NOMO-1 (cell line): ENCODE measurements at regions not wholly inside any gene's neighbourhood (a gene's known extent, or its start where the extent isn't known, plus 50 kb on each side); places are given as distances from the start of the nearest gene placed in this dataset.
A peak's percentile ranks its signal among the peaks of the same experiment; 100 is the strongest.

Experiments
- DNase-seq, 2 experiments: peaks; one replicate each; lab custom pipeline; 2025; ENCODE audit not compliant: unreplicated experiment in 2 of 2; lab: John Stamatoyannopoulos, UW

- DNase-seq, result no peak
Observed at GRCh38 chr6:113351173-113351834, 505.8 kb upstream of the MARCKS start.

- peak in 1 of 2 experiments; percentile 24 for DNase-seq
Observed at GRCh38 chr6:113352029-113352801, 504.9 kb upstream of the MARCKS start.

GRCh38 chr6:113352831-113353230 lies 504.3 kb upstream of the MARCKS start:
- no peak for DNase-seq

GRCh38 chr6:113353392-113353791 lies 503.8 kb upstream of the MARCKS start:
- no peak for DNase-seq

GRCh38 chr6:113354204-113354895 lies 502.8 kb upstream of the MARCKS start:
- no peak for DNase-seq

- no peak for DNase-seq
Observed at GRCh38 chr6:113356139-113356538, 501.0 kb upstream of the MARCKS start.

GRCh38 chr6:113357041-113357440 lies 500.1 kb upstream of the MARCKS start:
- no peak for DNase-seq

- no peak for DNase-seq
Observed at GRCh38 chr6:113358063-113358583, 499.0 kb upstream of the MARCKS start.

GRCh38 chr6:113359155-113360140 lies 497.7 kb upstream of the MARCKS start:
- DNase-seq, result no peak

- DNase-seq, result no peak
Observed at GRCh38 chr6:113361014-113361645, 496.0 kb upstream of the MARCKS start.

GRCh38 chr6:113362301-113363047 lies 494.7 kb upstream of the MARCKS start:
- no peak for DNase-seq

GRCh38 chr6:113363048-113363798 lies 493.9 kb upstream of the MARCKS start:
- no peak for DNase-seq

GRCh38 chr6:113363866-113364265 lies 493.3 kb upstream of the MARCKS start:
- DNase-seq, result no peak

GRCh38 chr6:113364766-113365165 lies 492.4 kb upstream of the MARCKS start:
- no peak for DNase-seq

- DNase-seq, result no peak
Observed at GRCh38 chr6:113365191-113365590, 492.0 kb upstream of the MARCKS start.

GRCh38 chr6:113366505-113366904 lies 490.6 kb upstream of the MARCKS start:
- DNase-seq, result no peak

GRCh38 chr6:113370508-113371502 lies 486.3 kb upstream of the MARCKS start:
- DNase-seq, result no peak
